Inflammatory macrophage (primary cell): ENCODE measurements at regions not wholly inside any gene's neighbourhood (a gene's known extent, or its start where the extent isn't known, plus 50 kb on each side); places are given as distances from the start of the nearest gene placed in this dataset.

Source experiments
- DNase-seq, 2 donors: peaks; one replicate each; pipeline ENCODE4 v3.0.0-alpha.2; 2020 to 2022

- DNase-seq, result no peak
These were observed 70.7 kb downstream of the MYCN start for GRCh38 chr2:16010951-16011620.

DNA sequence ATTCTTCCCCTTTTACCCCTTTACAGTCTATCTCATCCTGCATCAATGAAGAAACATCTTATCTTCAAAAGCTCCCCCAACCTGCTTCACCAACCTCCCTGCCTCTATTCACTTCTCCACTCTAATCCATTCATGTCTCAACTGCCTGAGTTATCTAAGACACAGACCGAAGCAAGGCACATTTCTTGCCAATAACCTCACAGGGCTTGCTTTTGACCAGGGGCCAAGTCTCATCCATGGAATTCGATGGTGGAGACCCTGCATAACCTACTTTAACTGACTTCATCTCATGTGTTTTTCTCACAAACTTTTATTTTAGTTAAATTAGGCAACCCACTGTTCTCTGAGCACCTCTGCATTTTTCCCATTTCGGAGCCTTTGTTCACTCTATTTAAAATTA, 69.7 kb downstream of the MYCN start:
- DNase-seq, result no peak

DNA sequence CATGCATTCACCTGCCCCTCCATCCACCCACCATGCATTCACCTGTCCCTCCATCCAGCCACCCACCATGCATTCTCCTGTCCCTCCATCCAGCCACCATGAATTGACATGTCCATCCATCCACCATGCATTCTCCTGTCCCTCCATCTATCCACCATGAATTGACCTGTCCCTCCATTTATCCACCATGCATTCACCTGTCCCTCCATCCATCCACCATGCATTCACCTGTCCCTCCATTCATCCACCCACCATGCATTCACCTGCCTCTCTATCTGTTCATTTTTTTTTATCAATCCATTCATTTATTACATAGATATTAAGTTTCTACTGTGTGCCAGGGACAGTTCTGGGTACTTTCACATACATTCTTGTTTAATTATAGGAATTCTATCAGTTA, 69.2 kb downstream of the MYCN start:
- DNase-seq, result no peak

DNA sequence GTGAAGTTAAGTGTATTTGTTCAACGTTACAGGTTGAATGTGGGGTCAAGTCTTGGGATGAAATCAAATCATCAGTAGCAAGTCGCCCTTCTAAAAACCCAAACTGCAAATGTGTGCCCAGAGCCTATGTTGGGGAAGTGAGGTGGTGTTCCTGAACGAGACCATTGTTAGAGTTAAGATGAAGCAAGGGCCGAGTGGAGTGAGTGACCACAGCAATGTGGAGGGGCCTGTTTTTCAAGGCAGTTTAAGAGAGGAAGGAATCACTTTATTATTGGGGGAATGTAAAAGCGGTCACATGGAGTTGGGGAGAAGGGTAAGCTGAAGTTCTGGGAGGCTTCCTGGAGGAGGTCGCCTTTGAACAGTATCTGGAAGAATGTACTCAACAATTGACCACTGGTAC, 68.5 kb downstream of the MYCN start:
- no peak for DNase-seq

DNA sequence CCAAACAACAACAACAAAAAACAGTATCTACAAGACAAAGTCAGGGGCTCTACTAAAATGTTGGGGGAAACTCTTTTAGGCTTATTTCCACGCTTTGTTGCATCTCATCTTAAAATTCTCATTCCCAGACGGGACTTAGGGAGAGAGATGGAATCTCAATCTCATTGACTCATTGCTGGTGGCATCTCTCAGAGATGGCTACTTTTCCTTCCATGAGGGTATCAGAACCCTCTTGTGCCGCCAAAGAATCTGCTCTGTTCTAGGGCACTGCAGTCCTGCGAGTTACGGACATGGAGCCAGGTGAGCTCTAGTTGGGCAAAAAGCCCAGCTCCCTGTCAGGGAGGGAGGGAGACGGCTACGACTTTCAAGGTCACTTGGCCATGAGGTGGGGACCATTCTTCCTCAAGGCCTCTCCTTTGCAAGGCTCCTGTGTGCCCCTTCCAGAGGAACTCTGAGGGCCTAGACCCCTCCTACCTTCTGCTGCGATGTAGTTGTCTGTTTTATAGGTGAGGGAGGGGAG, 68.0 kb downstream of the MYCN start:
- no peak for DNase-seq

DNA sequence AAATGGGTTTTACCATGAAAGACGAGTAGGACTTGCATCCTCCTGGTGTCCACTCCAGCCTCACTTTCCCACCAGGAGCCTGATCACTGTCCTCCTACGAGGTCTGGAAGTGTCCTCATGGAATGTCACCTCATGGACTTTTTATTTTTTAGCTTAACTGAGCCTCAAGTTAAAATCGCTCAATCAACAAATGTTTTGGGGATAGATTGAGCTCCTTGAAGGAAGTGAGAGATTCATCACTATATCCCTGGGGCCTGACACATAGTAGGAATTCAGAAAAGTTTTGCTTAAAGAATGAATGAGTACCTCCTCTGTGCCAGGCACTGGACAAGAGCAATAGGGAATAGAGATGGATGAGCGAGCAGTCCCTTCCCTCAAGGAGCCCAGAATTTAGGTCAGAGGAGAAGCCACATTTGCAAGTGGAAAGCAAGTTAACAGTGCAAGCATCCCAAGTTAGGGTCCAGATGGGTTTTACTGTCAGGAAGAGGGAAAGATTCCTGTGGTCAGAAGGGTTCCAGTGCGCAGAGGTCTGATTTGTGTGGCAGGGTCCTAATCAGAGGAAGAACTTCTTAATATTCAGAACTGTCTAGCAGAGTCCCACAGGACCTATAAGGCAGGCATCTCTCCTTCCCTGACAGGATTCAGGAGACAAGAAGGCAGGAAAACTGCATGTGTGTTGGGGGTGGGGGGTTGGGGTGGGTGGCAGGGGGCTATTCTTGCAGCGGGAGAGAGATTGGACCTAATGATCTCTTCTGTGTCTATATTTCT, 67.0 kb downstream of the MYCN start:
- DNase-seq, result no peak

DNA sequence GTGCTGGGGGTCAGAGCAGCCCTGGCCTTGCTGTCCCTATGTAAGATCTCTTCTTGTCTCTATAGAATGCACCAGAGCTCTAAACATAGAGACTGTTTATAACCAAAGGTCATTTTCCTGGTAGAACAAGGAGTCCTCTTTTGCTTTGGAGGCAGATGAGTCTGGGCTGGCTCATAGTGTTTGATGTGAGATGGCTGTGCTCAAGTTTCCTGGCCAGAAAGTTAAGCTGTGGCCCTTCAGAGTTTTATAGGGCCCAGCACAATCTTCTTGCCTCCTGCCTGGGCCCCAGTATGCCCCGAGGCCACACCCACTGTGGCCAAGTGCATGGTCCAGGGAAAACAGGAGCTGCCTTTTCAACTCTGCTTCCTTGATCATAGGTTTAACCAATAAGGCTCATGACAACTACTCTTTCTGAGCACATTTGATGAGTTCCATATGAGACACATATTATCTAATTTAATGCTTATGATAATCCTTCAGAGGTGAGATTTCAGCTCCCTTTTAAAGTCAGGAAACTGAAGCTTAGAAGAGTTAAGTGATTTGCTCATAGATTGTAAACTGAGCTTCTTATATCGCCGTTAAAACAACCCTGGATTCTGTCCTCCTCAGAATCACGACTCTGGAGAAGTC, 66.3 kb downstream of the MYCN start:
- peak in 1 of 2 donors; percentile 6 for DNase-seq

DNA sequence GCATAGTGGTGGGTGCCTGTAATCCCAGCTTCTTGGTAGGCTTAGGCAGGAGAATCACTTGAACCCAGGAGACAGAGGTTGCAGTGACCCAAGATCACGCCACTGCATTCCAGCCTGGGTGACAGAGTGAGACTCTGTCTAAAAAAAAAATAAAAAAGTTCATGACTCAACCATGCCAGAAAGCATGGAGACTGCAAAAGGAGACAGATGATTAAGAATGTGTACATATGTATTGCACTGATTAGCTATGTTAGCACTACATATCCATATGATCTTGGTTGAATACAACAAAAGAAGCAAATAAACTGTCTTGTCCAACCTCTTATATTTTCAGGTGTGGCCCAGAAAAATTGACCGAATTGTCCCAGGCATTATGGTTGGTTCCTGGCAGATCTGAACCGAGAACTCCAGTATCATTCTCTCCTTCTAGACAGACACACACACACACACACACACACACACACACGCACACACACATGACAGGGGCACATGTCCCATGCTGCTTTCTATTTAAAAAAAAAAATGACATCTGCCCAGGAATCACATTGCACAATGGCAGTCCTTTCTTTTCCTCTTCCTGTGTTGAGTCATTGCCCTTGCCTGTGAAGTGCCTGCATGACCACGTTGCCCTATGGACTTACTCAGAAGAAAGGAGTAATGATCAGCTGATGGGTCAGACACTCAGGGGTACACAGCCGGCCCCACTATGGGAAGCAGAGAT, 65.6 kb downstream of the MYCN start:
- peak; percentile 91 to 92 for DNase-seq

DNA sequence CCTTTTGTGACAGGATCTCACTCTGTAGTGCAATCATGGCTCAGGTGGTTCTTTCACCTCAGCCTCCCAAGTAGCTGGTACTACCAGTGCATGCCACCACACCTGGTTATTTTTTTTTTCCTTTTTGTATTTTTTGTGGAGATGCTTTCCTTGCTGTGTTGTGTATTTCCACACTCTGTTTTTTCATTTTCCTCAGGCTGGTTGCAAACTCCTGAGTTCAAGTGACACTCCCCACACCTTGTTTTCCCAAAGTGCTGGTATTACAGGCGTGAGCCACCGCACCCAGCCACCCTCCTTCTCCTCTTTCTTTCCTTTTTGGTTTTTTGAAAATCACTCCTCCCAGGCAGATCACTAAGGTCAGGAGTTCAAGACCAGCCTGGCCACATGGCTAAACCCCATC, 65.0 kb downstream of the MYCN start:
- no peak for DNase-seq

DNA sequence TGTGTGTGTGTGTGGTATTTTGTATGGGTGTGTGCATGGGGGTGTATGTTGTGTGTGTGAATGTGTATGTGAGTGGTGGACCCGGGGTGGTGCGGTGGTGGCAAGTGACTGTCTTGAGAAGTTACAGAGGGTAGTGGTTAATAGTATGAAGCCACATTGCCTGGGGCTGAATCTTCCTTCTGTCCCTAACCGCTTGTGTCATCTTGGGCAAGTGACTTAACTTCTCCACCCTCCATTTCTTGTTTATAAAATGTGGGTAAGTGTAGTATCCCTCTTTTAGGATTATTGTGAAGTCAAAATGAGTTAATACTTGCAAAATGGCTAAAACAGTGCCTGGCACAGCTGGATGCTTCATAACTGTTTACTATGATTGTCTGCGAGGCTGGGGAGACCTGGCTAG, 63.5 kb downstream of the MYCN start:
- DNase-seq, result peak in 1 of 2 donors; percentile 10

- DNase-seq, result no peak
These were observed 62.8 kb downstream of the MYCN start for GRCh38 chr2:16003152-16003551.

DNA sequence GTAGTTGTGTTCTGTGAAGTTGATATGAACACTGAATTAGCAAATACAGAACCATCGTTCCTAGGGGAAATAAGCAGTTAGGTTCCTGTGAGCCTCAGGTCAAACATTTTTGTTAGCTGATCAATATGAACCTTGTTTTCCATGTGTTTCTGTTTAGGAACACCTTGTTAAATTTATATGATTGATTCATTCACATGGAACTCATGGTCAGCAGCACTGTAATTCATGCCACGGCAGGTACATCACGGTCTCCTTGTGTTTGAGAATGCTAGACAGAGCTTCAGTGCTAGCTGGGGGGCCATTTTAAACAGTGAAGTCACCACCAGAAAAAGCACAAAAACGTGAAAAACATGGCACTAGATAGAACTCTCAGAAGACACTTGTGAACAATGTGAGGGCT, 62.2 kb downstream of the MYCN start:
- DNase-seq, result no peak

GRCh38 chr2:16002144-16002543, 61.8 kb downstream of the MYCN start:
- DNase-seq, result no peak

- DNase-seq, result no peak
These were observed 60.3 kb downstream of the MYCN start for GRCh38 chr2:16000642-16001041.

- no peak for DNase-seq
These were observed 59.5 kb downstream of the MYCN start for GRCh38 chr2:15999596-16000469.

DNA sequence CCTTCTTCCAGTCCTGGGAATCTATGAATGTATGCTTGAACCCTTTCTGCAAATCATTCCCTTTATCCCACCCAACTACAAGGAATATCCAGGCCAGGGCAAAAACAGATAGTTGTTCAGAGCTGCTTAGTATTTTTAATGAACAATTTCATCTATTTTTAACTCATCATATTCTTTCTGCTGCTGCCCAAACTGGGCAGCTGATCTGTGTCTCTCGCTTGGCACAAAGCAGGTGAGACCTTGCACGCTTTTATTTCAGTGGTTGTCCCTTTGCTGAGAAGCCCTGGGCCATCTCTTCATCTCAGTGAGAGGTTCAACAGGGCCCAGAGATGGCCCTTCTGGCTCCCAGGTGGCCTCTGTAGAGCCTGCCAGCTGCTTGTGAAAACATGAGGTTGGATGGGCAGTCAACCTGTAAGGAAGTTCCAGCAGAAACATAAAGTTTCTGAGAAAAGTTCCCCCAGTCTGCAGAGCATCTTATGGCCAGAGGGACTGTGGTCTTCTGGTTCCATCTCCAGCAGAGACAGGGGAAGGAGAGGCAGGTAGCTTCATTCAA, 57.5 kb downstream of the MYCN start:
- DNase-seq, result no peak

- no peak for DNase-seq
These were observed 56.4 kb downstream of the MYCN start for GRCh38 chr2:15996536-15997423.
